GM23248 (cell line): ENCODE measurements at regions not wholly inside any gene's neighbourhood (a gene's known extent, or its start where the extent isn't known, plus 50 kb on each side); places are given as distances from the start of the nearest gene placed in this dataset.

ENCODE experiments used
- DNase-seq: peaks from one replicate; pipeline ENCODE4 v3.0.0-alpha.2; 2015
- H2AFZ ChIP-seq: fragments of 200-600 bp; sonication (generic); 2 replicates; pipeline ENCODE4 v1.6.1; 2016; ENCODE audit warnings: antibody characterized with exemption
- H3F3A ChIP-seq: fragments of 200-600 bp; sonication (generic); 2 replicates; pipeline ENCODE4 v1.6.1; 2016; ENCODE audit warnings: mild to moderate bottlenecking, antibody characterized with exemption, mixed run types; ENCODE audit not compliant: insufficient read depth
- H3K27ac ChIP-seq: fragments of 200-600 bp; sonication (generic); 2 replicates; pipeline ENCODE4 v1.5.1; 2016; ENCODE audit warnings: mild to moderate bottlenecking
- H3K27me3 ChIP-seq: fragments of 200-600 bp; sonication (generic); replicated peaks from 2 replicates; pipeline ENCODE4 v1.6.1; 2016; ENCODE audit warnings: mild to moderate bottlenecking; ENCODE audit not compliant: insufficient read depth
- H3K36me3 ChIP-seq: fragments of 200-600 bp; sonication (generic); 2 replicates; pipeline ENCODE4 v1.6.1; 2016; ENCODE audit warnings: low read depth, mild to moderate bottlenecking
- H3K4me1 ChIP-seq: fragments of 200-600 bp; sonication (generic); 2 replicates; pipeline ENCODE4 v1.6.1; 2016; ENCODE audit warnings: mild to moderate bottlenecking; ENCODE audit not compliant: insufficient read depth
- H3K4me2 ChIP-seq: fragments of 200-600 bp; sonication (generic); one replicate; pipeline ENCODE4 v1.6.1; 2016; ENCODE audit warnings: mild to moderate bottlenecking; ENCODE audit not compliant: unreplicated experiment
- H3K4me3 ChIP-seq: fragments of 200-600 bp; sonication (generic); 2 replicates; pipeline ENCODE4 v1.5.1; 2016; ENCODE audit warnings: mild to moderate bottlenecking
- H3K79me2 ChIP-seq: fragments of 200-600 bp; sonication (generic); 2 replicates; pipeline ENCODE4 v1.6.1; 2016; ENCODE audit warnings: mild to moderate bottlenecking; ENCODE audit not compliant: insufficient read depth
- H3K9ac ChIP-seq: fragments of 200-600 bp; sonication (generic); 2 replicates; pipeline ENCODE4 v1.6.1; 2016; ENCODE audit warnings: mild to moderate bottlenecking
- H3K9me2 ChIP-seq: fragments of 200-600 bp; sonication (generic); 2 replicates; pipeline ENCODE4 v1.6.1; 2016; ENCODE audit warnings: mixed run types, mild to moderate bottlenecking, moderate library complexity; ENCODE audit not compliant: insufficient read depth
- H3K9me3 ChIP-seq: fragments of 200-600 bp; sonication (generic); one replicate; pipeline ENCODE4 v1.6.1; 2017; ENCODE audit warnings: low read depth
- H4K20me1 ChIP-seq: fragments of 200-600 bp; sonication (generic); 2 replicates; pipeline ENCODE4 v1.6.0; 2016; ENCODE audit not compliant: insufficient read depth
- EZH2 ChIP-seq: fragments of 200-600 bp; sonication (generic); IDR thresholded peaks from 2 replicates; pipeline ENCODE4 v1.6.1; 2018; ENCODE audit warnings: antibody characterized with exemption, mild to moderate bottlenecking; ENCODE audit not compliant: insufficient read depth, poor library complexity, severe bottlenecking
- EZH2phosphoT487 ChIP-seq: fragments of 200-600 bp; sonication (generic); IDR thresholded peaks from 2 replicates; pipeline ENCODE4 v1.6.1; 2018; ENCODE audit warnings: antibody characterized with exemption, moderate library complexity, mild to moderate bottlenecking, low read depth; ENCODE audit not compliant: insufficient read depth
- WGBS, 2 experiments: methylation state at CpG; one replicate each; pipeline ENCODE4 v1.1.6; 2015 to 2017; ENCODE audit warnings: low lambda C conversion rate in 2 of 2, low coverage in 1 of 2; ENCODE audit errors: missing lambda C conversion rate in 2 of 2; 5-methylcytosine and 5-hydroxymethylcytosine counted together
- in situ Hi-C: fragments of 300-500 bp; cut with MboI; formaldehyde crosslinking; loops from 2 replicates; pipeline ENCODE4 v1.15.0; 2020

GRCh38 chr2:120858361-120859106 is 122.9 kb downstream of the GLI2 start:
- DNase-seq = peak; percentile 56
- Histone ChIP-seq H3F3A (no peaks in the 10 kb centered on the region), H3K4me2 (no peak overlapping the region), H3K36me3 (no peaks in the 10 kb centered on the region), H3K9ac (no peak overlapping the region), H3K79me2 (peaks cover 34% of the 10 kb centered on the region), H2AFZ (no peak overlapping the region), H3K4me3 (no peak overlapping the region), H3K4me1 (peaks cover 14% of the 10 kb centered on the region), H3K27me3 (no peaks in the 10 kb centered on the region), H3K9me3 (no peaks in the 10 kb centered on the region), H4K20me1 (no peaks in the 10 kb centered on the region), H3K9me2 (no peaks in the 10 kb centered on the region), H3K27ac (no peak overlapping the region)
- no peak for TF ChIP-seq EZH2
- no peak for TF ChIP-seq EZH2phosphoT487
- in situ Hi-C loops = no loop called here
- 63 to 71% methylated on average over 12 of the region's 12 CpGs for WGBS, 2 experiments

- Histone ChIP-seq H3K79me2 (peaks cover 36% of the 10 kb centered on the region), H3K9ac (no peak overlapping the region), H4K20me1 (no peaks in the 10 kb centered on the region), H3K4me2 (no peak overlapping the region), H3K4me1 (peaks cover 19% of the 10 kb centered on the region), H3K9me3 (no peaks in the 10 kb centered on the region), H3K9me2 (no peaks in the 10 kb centered on the region), H3K27me3 (no peaks in the 10 kb centered on the region), H3K36me3 (no peaks in the 10 kb centered on the region), H3F3A (peaks cover 2% of the 10 kb centered on the region; the same call in 1 of the 2 replicates), H3K27ac (no peak overlapping the region), H2AFZ (no peak overlapping the region), H3K4me3 (no peak overlapping the region)
- WGBS, 2 experiments = 85 to 90% methylated on average over 4 of the region's 4 CpGs
- in situ Hi-C loops = no loop called here
- no peak for DNase-seq
- TF ChIP-seq EZH2phosphoT487 = no peak
- TF ChIP-seq EZH2 = no peak
Measured at GRCh38 chr2:120859128-120859527, 123.5 kb downstream of the GLI2 start.

- Histone ChIP-seq H3K4me3 (no peak overlapping the region), H3K9me3 (no peaks in the 10 kb centered on the region), H3K9me2 (no peaks in the 10 kb centered on the region), H3K4me1 (peaks cover 27% of the 10 kb centered on the region), H3K9ac (no peak overlapping the region), H2AFZ (no peak overlapping the region), H4K20me1 (no peaks in the 10 kb centered on the region), H3F3A (peaks cover 8% of the 10 kb centered on the region), H3K27me3 (no peaks in the 10 kb centered on the region), H3K79me2 (peaks cover 45% of the 10 kb centered on the region), H3K36me3 (no peaks in the 10 kb centered on the region), H3K27ac (no peak overlapping the region), H3K4me2 (no peak overlapping the region)
- in situ Hi-C loops = no loop called here
- DNase-seq = no peak
- WGBS, 2 experiments = 93 to 95% methylated on average over 14 of the region's 14 CpGs
- TF ChIP-seq EZH2 = no peak
- no peak for TF ChIP-seq EZH2phosphoT487
Measured at GRCh38 chr2:120859814-120860578, 124.3 kb downstream of the GLI2 start.

GRCh38 chr2:120860579-120860922 is 124.9 kb downstream of the GLI2 start:
- Histone ChIP-seq H3K27ac (no peak overlapping the region), H4K20me1 (no peaks in the 10 kb centered on the region), H3F3A (peaks cover 11% of the 10 kb centered on the region), H3K9ac (no peak overlapping the region), H3K79me2 (peaks cover 50% of the 10 kb centered on the region), H2AFZ (no peak overlapping the region), H3K9me3 (no peaks in the 10 kb centered on the region), H3K4me1 (peaks cover 30% of the 10 kb centered on the region), H3K36me3 (no peaks in the 10 kb centered on the region), H3K4me3 (no peak overlapping the region), H3K9me2 (no peaks in the 10 kb centered on the region), H3K4me2 (no peak overlapping the region), H3K27me3 (no peaks in the 10 kb centered on the region)
- WGBS, 2 experiments = 82 to 91% methylated on average over 4 of the region's 4 CpGs
- TF ChIP-seq EZH2 (no peak), EZH2phosphoT487 (no peak)
- in situ Hi-C loops = no loop called here
- no peak for DNase-seq
